Stimulated activated CD4-positive, alpha-beta T cell treated with anti-CD3 and anti-CD28 coated beads, TNF-alpha, amount 100 ng/mL, for 1 hour (primary cell): ENCODE measurements at regions not wholly inside any gene's neighbourhood (a gene's known extent, or its start where the extent isn't known, plus 50 kb on each side); places are given as distances from the start of the nearest gene placed in this dataset.
"Not testable (repeated sequence)": the region's sequence is repeated elsewhere in the genome, so short reads cannot be mapped to it uniquely, and the experiment has no call there.

Experiments used
- DNase-seq, 3 donors: peaks; one replicate each; pipeline ENCODE4 v3.0.0-alpha.2; 2020; ENCODE audit warnings: low read depth in 3 of 3, low spot score in 1 of 3

- no peak for DNase-seq
Measured at GRCh38 chr17:68097161-68097805, 61.7 kb downstream of the KPNA2 start.

GRCh38 chr17:68099341-68099753 lies 63.8 kb downstream of the KPNA2 start:
- not testable (repeated sequence) for DNase-seq

GRCh38 chr17:68100000-68100641 lies 64.6 kb downstream of the KPNA2 start:
- DNase-seq, result no peak

DNA sequence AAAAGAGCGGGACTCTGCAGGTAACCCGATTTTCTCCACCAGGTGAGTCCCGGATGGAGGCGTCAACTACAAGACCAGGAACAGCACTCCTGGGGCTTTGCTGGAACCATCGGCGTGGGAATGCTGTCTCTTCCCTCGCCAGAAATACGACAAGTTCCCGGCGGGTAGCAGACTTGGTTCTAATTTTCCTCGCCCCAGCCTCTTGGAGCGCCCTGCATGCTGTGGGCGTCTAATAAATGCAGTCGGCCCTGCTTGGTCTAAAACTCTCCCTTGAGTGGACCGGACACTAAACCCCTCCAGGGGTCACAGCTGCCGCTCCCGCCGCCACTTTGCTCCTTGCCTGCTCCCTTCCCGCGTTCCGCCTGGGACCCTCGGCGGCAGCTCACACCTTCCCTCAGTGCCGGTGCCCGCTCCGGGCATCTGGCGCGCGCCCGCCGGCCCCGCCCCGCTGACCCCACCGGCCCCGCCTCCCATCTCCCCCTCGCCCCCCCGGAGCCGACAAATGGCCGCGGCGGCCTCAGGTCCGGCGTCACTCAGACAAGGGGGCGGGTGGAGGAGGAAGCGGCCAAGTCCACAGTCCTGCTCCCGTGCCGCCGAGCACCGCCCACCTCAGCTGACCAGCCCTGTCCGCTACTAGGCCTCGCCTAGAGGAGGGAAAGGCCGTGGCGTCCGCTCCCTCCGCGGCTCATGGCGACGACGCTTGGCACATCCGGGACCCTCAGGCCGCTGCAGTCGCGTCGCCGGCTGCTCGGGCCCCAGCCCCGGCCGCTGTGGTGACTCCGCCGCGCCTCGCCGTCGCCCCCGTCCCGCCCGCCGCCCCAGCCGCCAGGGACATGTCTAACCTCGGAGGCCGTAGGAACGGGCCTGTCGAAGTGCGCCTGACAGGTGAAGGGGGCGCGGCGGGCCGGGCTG lies 65.8 kb downstream of the KPNA2 start:
- peak; percentile 30 to 58 (median 32) for DNase-seq

- DNase-seq, result no peak
Measured at GRCh38 chr17:68101987-68102314, 66.4 kb downstream of the KPNA2 start.

- no peak for DNase-seq
Measured at GRCh38 chr17:68102318-68102758, 66.8 kb downstream of the KPNA2 start.

DNA sequence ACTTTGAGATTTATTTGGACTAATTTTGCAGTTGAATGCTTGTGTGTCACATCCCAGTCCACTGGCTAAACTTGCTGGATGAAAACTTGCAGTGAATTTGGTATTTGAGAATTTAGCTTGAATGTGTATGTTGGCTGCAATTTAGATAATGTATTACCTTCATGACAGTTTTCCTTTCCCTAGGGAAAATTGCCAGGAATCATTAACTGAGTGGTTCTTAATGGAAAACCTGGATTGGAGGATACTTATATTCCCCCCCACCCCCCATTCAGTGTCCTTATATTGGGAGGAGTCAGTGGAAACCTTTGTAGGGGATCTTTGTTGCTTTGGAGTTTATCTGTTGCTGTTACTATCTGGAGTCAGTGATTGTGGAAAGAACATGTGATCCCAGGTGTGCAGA lies 67.6 kb downstream of the KPNA2 start:
- DNase-seq, result no peak

DNA sequence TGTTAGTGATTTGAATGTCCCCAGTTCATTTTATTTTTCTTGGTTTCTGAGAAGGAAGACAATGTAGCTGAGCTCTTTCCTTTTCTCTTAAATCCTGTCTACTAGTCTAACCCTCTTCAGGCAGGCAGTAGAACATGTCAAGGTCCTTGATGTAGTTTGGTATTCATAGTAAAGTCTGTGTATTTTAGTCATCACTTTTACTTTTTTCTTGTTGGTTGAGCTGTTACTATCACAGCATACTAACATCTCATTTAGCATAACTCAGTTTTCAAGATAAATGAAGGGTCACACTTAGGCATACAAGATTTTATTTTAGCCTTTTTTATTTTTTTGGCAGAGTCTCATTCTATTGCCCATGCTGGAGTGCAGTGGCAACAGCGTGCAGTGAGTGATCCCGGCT lies 70.5 kb downstream of the KPNA2 start:
- DNase-seq, result no peak

DNA sequence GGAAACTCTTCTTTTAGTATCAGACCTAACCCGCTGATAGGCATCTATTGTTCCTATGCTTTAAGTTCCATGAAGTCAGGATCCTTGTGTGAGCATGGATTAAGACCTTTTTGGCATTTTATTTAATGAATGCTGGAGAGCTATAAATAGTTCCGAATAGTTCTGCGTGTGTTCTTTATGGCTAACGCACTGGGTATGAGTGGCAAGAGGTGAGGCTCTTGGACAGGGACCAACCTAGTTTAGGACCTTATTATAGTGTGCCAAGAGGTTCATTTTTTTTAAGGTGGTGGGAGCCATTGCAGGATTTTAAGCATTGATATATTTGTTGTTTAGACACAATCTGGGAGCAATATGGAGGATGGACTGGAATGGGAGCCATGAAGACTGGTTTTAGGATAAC lies 71.8 kb downstream of the KPNA2 start:
- no peak for DNase-seq

DNA sequence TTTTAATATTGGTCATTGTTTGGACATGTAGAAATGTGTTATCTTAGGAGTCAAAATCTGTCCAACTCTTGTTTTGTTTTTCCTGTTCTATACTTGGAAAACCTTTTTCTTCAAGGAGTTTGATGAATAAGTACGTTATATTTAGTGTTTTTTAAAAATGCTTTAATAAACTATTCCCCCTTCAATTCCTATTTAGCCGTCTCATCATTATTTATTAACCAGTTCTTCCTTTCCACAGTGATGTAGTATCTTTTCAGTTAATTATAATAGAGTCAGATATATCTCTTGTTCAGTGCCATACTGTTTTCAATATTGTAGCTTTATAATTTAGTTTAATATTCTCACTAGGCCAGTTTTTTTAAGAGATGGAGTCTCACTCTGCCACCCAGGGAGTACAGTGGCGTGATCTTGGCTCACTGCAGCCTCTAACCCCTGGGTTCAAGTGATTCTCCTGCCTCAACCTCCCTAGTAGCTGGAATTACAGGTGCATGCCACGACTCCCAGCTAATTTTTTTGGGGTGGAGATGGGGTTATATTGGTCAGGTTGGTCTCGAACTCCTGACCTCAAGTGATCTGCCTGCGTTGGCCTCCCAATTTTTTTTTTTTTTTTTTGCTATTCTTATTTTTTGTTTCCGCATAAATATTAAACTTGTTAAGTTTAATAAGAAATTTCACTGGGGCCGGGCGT lies 72.9 kb downstream of the KPNA2 start:
- DNase-seq, result no peak

DNA sequence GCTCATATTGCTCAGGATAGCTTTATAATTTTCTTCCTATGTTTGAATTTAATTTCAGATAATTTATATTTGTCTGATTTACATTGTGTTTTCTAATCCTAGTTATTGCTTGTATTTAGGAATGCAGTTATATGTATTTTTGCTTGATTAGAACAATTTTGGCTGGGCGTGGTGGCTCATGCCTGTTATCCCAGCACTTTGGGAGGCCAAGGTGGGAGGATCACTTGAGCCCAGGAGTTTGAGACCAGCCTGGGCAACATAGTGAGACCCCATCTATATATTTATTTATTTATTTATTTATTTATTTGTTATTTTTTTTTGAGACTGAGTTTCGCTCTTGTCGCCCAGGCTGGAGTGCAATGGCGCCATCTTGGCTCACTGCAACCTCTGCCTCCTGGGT lies 73.9 kb downstream of the KPNA2 start:
- not testable (repeated sequence) for DNase-seq

DNA sequence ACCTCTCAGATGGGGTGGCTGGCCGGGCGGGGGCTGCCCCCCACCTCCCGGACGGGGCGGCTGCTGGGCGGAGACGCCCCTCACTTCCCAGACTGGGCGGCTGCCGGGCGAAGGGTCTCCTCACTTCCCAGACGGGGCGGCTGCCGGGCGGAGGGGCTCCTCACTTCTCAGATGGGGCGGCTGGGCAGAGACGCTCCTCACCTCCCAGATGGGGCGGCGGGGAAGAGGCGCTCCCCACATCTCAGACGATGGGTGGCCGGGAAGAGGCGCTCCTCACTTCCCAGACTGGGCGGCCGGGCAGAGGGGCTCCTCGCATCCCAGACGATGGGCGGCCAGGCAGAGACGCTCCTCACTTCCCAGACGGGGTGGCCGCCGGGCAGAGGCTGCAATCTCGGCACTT lies 80.7 kb downstream of the KPNA2 start:
- not testable (repeated sequence) for DNase-seq

GRCh38 chr17:68122587-68122986 lies 87.1 kb downstream of the KPNA2 start:
- no peak for DNase-seq

- no peak for DNase-seq
Measured at GRCh38 chr17:68125111-68125870, 89.8 kb downstream of the KPNA2 start.

- DNase-seq, result no peak
Measured at GRCh38 chr17:68127914-68128313, 92.4 kb downstream of the KPNA2 start.

DNA sequence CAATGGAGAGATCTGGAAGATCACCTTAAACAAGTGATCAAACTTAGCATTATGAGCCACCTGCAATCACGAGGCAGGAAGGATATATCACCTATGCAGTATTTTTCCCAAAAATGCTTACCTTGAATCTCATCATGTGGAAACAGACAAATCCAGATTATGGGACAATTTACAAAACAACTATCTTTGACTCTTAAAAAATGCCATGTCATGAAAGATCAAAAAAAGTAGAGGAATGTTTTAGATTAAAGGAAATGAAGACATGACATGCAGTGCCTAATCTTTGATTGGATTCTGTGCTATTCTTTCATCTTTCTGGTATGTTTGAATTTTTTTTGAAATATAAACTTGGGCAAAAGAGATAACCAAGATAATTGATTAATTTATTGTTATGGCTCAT lies 95.9 kb downstream of the KPNA2 start:
- DNase-seq, result no peak

DNA sequence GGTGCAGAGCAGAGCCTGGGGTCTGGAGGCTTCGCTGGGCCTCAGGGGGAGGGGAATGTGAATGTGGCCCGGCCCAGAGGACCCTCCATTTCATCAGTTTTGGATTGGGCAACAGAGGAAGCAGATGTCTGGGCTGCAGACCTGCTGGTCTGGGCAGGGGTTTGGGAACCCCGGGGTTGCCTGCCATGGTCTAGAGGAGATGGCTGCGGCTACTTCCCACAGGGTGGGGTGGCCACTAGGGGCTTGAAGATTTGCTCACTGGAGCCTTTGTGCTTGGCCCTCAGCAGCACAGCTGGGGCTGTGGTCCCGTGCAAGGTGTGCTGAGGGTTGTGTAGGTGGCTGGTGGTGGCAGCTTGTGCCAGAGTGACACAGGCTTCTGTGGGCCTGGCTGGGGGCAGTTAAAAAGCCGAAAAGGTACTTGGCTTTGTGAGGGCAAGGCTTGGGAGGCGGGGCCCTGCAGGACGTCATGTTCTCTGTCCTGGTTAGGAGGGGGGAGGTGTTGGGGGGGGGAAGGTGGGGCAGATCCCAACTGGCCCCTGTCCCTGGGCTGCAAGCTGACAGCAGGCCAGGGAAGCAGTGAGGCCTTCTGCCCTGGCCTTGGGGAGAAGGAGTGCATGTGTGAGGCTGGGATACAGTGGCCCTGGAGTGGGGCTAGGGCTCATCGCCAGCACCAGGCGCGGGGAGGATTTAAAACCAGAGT lies 98.0 kb downstream of the KPNA2 start:
- DNase-seq, result no peak

DNA sequence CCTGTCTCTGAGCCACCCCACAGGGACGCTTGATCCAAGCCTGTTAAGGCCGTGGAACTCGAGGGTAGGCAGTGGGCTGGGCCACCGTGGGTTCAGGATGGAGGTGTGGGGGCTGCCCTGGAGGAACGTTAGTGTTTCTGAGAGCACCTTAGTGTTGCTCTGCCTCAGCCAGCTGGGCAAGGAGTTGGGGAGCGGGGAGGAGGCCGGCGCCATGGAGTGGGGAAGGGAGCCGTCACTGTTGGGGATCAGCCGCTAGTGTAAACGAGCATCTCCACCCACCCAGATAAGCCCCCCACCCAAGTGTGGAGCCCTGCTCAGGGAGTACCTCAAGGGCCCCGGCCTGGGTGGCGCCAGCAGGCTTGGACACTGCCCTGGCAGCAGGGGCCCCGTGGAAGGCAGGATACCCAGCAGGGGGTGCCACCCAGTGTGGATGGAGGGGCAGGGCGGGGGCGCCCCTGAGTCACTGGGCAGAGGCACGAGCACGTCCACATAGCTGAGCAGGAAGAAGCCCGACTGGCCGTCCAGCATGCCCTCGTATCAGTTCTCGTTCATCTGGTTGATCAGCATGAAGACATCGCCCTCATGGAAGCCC lies 98.6 kb downstream of the KPNA2 start:
- DNase-seq, result no peak

GRCh38 chr17:68134731-68135130 lies 99.2 kb downstream of the KPNA2 start:
- DNase-seq, result no peak
